ENCODE measurements at regions not wholly inside any gene's neighbourhood (a gene's known extent, or its start where the extent isn't known, plus 50 kb on each side); places are given as distances from the start of the nearest gene placed in this dataset.

GRCh38 chr12:89111964-89112363 lies 240.3 kb downstream of the DUSP6 start:
- Histone ChIP-seq H3K27me3 (no peaks in the 10 kb centered on the region), H3K27ac (no peak overlapping the region), H3K4me1 (ENCODE audit: insufficient read depth) (no peaks in the 10 kb centered on the region), H3K4me3 (no peak overlapping the region), H3K9me3 (no peaks in the 10 kb centered on the region), H3K36me3 (no peaks in the 10 kb centered on the region)
- WGBS, 3 donors: 96 to 99% (median 96%) methylated on average over 2 of the region's 2 CpGs
- TF ChIP-seq POLR2A (IDR thresholded peaks at IDR 0.05) (no peak), CTCF (IDR thresholded peaks at IDR 0.05) (no peak), EP300 (IDR thresholded peaks at IDR 0.05) (no peak)
- no peak for DNase-seq
- intact Hi-C loops (cut with DNase I): no loop called here

- no peak overlapping the region for H3K4me3 ChIP-seq
- no peak overlapping the region for H3K27ac ChIP-seq
- intact Hi-C loops (cut with DNase I): no loop called here
- no peaks in the 10 kb centered on the region for H3K27me3 ChIP-seq
- no peaks in the 10 kb centered on the region for H3K36me3 ChIP-seq
- no peak for DNase-seq
- H3K9me3 ChIP-seq: no peaks in the 10 kb centered on the region
- no peak for TF ChIP-seq POLR2A (IDR thresholded peaks at IDR 0.05)
- TF ChIP-seq EP300 (IDR thresholded peaks at IDR 0.05): no peak
- WGBS, 3 donors: 97 to 99% (median 98%) methylated on average over 2 of the region's 2 CpGs
- H3K4me1 ChIP-seq (ENCODE audit: insufficient read depth): no peaks in the 10 kb centered on the region
These were observed 244.0 kb downstream of the DUSP6 start for GRCh38 chr12:89108265-89108664.

GRCh38 chr12:89106950-89107349 lies 245.4 kb downstream of the DUSP6 start:
- Histone ChIP-seq H3K36me3 (no peaks in the 10 kb centered on the region), H3K27me3 (no peaks in the 10 kb centered on the region), H3K9me3 (no peaks in the 10 kb centered on the region), H3K4me3 (no peak overlapping the region), H3K4me1 (ENCODE audit: insufficient read depth) (no peaks in the 10 kb centered on the region), H3K27ac (no peak overlapping the region)
- DNase-seq: no peak
- intact Hi-C loops (cut with DNase I): no loop called here
- TF ChIP-seq CTCF (IDR thresholded peaks at IDR 0.05) (no peak), EP300 (IDR thresholded peaks at IDR 0.05) (no peak), POLR2A (IDR thresholded peaks at IDR 0.05) (no peak)
- 83 to 92% (median 86%) methylated on average over 5 of the region's 5 CpGs for WGBS, 3 donors

GRCh38 chr12:89105243-89105642 lies 247.1 kb downstream of the DUSP6 start:
- Histone ChIP-seq H3K36me3 (no peaks in the 10 kb centered on the region), H3K4me3 (no peak overlapping the region), H3K27me3 (no peaks in the 10 kb centered on the region), H3K27ac (no peak overlapping the region), H3K9me3 (no peaks in the 10 kb centered on the region), H3K4me1 (ENCODE audit: insufficient read depth) (no peaks in the 10 kb centered on the region)
- WGBS, 3 donors: 65 to 83% (median 75%) methylated on average over 1 of the region's 1 CpG
- DNase-seq: no peak
- TF ChIP-seq CTCF (IDR thresholded peaks at IDR 0.05) (no peak), EP300 (IDR thresholded peaks at IDR 0.05) (no peak), POLR2A (IDR thresholded peaks at IDR 0.05) (no peak)
- intact Hi-C loops (cut with DNase I): no loop called here

GRCh38 chr12:89103831-89104230 lies 248.5 kb downstream of the DUSP6 start:
- no peaks in the 10 kb centered on the region for H3K9me3 ChIP-seq
- intact Hi-C loops (cut with DNase I): no loop called here
- 71 to 73% (median 73%) methylated on average over 5 of the region's 5 CpGs for WGBS, 3 donors

More at GRCh38 chr12:89103831-89104230, 248.5 kb downstream of the DUSP6 start:
- H3K36me3 ChIP-seq: no peaks in the 10 kb centered on the region
- no peak overlapping the region for H3K27ac ChIP-seq
- H3K27me3 ChIP-seq: no peaks in the 10 kb centered on the region
- no peak overlapping the region for H3K4me3 ChIP-seq
- no peak for DNase-seq
- no peaks in the 10 kb centered on the region for H3K4me1 ChIP-seq (ENCODE audit: insufficient read depth)
- TF ChIP-seq EP300 (IDR thresholded peaks at IDR 0.05) (no peak), CTCF (IDR thresholded peaks at IDR 0.05) (no peak), POLR2A (IDR thresholded peaks at IDR 0.05) (no peak)

Data from ovary (tissue), 7 donors.